Panc1 (cell line): ENCODE measurements at regions not wholly inside any gene's neighbourhood (a gene's known extent, or its start where the extent isn't known, plus 50 kb on each side); places are given as distances from the start of the nearest gene placed in this dataset.
A peak's percentile ranks its signal among the peaks of the same experiment; 100 is the strongest.

Experiments
- ATAC-seq: fragments of 200-7000 bp; cut with Tn5 transposase; 2 replicates; pipeline ENCODE4 v1.9.1; 2020; ENCODE audit warnings: mild to moderate bottlenecking, moderate library complexity
- BruUV-seq: library from RNA; stranded (reverse); fragments of 400-500 nt; replicated peaks from 2 replicates; lab custom pipeline; 2021; lab: Mats Ljungman, UMichigan
- CTCF ChIA-PET: fragments of 300-600 bp; sonication (Branson Sonifier 250); formaldehyde crosslinking; loops from one replicate; lab custom pipeline; 2022; ENCODE audit warnings: antibody characterized with exemption; lab: Charles Lee
- POLR2A ChIA-PET: fragments of 300-600 bp; sonication (Branson Sonifier 250); formaldehyde crosslinking; loops from one replicate; lab custom pipeline; 2022; ENCODE audit warnings: antibody characterized with exemption; lab: Charles Lee
- DNase-seq: peaks from one replicate; pipeline ENCODE4 v3.0.0-alpha.2; 2010; ENCODE audit warnings: low read depth, low spot score
- H3K27ac ChIP-seq: 2 replicates; pipeline ENCODE4 v1.5.1; 2011; ENCODE audit warnings: mild to moderate bottlenecking, low read length, inconsistent platforms
- H3K27me3 ChIP-seq: fragments of 200-500 bp; sonication (Bioruptor generic); 2 replicates; pipeline ENCODE4 v1.6.0; 2014; ENCODE audit warnings: low read length, inconsistent platforms; ENCODE audit not compliant: control insufficient read depth, insufficient read depth
- H3K36me3 ChIP-seq: fragments of 200-500 bp; sonication (Bioruptor generic); 2 replicates; pipeline ENCODE4 v1.5.1; 2014; ENCODE audit warnings: inconsistent platforms, mild to moderate bottlenecking, low read length, moderate library complexity; ENCODE audit not compliant: control insufficient read depth, insufficient read depth
- H3K4me1 ChIP-seq: 2 replicates; pipeline ENCODE4 v1.5.1; 2011; ENCODE audit warnings: inconsistent platforms, mild to moderate bottlenecking, low read length, moderate library complexity; ENCODE audit not compliant: control insufficient read depth, insufficient read depth
- H3K4me3 ChIP-seq, 2 experiments: 2 replicates each; pipeline ENCODE4 v1.5.1; 2011 to 2012; ENCODE audit warnings: low read depth in 2 of 2, low read length in 2 of 2, mild to moderate bottlenecking in 2 of 2, inconsistent platforms in 1 of 2, moderate library complexity in 1 of 2
- H3K9me3 ChIP-seq: fragments of 200-500 bp; sonication (Bioruptor generic); 2 replicates; pipeline ENCODE4 v1.5.1; 2014; ENCODE audit warnings: low read depth, mild to moderate bottlenecking, inconsistent platforms, low read length, moderate library complexity; ENCODE audit not compliant: control insufficient read depth, insufficient read depth
- POLR2AphosphoS5 ChIP-seq: IDR thresholded peaks from 2 replicates; pipeline ENCODE4 v1.6.1; 2012; ENCODE audit warnings: mild to moderate bottlenecking, low read depth, low read length, moderate library complexity
- SIN3A ChIP-seq: IDR thresholded peaks from 2 replicates; pipeline ENCODE4 v1.6.1; 2012; ENCODE audit warnings: low read depth, mild to moderate bottlenecking, low read length, moderate library complexity, borderline replicate concordance; ENCODE audit not compliant: insufficient read depth
- TCF7L2 ChIP-seq: IDR thresholded peaks from 2 replicates; pipeline ENCODE4 v1.6.1; 2011; ENCODE audit warnings: mild to moderate bottlenecking, low read depth, low read length, inconsistent platforms
- in situ Hi-C: cut with HindIII; loops from 2 replicates; pipeline ENCODE4 v1.10.0; 2016; ENCODE audit warnings: low sequenced_read_pairs, low pct_unique_long_range_greater_than_20kb
- intact Hi-C: fragments of 100-400 bp; cut with micrococcal nuclease; formaldehyde crosslinking; loops from one replicate; pipeline ENCODE4 v1.10.0; 2022; ENCODE audit not compliant: unreplicated experiment
- TF ChIP-seq, protein P1 (sequence below): fragments of 450-650 bp; IDR thresholded peaks from 2 replicates; pipeline ENCODE4 v1.5.1; 2017; ENCODE audit warnings: mild to moderate bottlenecking
- TF ChIP-seq, protein P2 (sequence below), 2 experiments: IDR thresholded peaks; 2 replicates each; pipeline ENCODE4 v1.6.1; 2011 to 2012; ENCODE audit warnings: low read depth in 2 of 2, control low read depth in 1 of 2, low read length in 1 of 2, mild to moderate bottlenecking in 1 of 2, moderate library complexity in 1 of 2; ENCODE audit not compliant: insufficient read depth in 1 of 2

DNA sequence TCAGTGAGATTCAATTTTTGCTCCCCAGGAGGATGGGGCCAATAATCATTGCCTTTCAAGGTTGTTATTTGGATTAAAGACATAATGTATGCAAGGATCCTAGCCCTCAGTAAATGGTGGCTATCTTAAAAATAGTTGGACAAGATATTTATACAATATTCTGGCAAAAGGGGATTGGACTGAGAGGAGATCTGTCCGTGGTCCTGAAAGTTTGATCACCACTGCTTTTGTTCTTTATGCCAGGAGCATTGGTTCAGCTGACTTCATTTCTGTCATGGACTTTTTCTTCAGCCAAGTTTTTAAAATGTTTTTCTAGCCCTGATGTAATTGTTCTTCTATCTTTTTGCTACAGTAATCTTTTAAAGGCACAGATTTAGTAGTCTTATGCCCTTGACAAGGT lies 70.2 kb upstream of the TCL1A start:
- no peaks in the 10 kb centered on the region for H3K36me3 ChIP-seq
- in situ Hi-C loops, result no loop called here
- no TSS peak for BruUV-seq
- TF ChIP-seq POLR2AphosphoS5 (no peak), SIN3A (no peak)
- TF ChIP-seq, protein P1, sequence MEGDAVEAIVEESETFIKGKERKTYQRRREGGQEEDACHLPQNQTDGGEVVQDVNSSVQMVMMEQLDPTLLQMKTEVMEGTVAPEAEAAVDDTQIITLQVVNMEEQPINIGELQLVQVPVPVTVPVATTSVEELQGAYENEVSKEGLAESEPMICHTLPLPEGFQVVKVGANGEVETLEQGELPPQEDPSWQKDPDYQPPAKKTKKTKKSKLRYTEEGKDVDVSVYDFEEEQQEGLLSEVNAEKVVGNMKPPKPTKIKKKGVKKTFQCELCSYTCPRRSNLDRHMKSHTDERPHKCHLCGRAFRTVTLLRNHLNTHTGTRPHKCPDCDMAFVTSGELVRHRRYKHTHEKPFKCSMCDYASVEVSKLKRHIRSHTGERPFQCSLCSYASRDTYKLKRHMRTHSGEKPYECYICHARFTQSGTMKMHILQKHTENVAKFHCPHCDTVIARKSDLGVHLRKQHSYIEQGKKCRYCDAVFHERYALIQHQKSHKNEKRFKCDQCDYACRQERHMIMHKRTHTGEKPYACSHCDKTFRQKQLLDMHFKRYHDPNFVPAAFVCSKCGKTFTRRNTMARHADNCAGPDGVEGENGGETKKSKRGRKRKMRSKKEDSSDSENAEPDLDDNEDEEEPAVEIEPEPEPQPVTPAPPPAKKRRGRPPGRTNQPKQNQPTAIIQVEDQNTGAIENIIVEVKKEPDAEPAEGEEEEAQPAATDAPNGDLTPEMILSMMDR, result no peak
- TF ChIP-seq, protein P2, sequence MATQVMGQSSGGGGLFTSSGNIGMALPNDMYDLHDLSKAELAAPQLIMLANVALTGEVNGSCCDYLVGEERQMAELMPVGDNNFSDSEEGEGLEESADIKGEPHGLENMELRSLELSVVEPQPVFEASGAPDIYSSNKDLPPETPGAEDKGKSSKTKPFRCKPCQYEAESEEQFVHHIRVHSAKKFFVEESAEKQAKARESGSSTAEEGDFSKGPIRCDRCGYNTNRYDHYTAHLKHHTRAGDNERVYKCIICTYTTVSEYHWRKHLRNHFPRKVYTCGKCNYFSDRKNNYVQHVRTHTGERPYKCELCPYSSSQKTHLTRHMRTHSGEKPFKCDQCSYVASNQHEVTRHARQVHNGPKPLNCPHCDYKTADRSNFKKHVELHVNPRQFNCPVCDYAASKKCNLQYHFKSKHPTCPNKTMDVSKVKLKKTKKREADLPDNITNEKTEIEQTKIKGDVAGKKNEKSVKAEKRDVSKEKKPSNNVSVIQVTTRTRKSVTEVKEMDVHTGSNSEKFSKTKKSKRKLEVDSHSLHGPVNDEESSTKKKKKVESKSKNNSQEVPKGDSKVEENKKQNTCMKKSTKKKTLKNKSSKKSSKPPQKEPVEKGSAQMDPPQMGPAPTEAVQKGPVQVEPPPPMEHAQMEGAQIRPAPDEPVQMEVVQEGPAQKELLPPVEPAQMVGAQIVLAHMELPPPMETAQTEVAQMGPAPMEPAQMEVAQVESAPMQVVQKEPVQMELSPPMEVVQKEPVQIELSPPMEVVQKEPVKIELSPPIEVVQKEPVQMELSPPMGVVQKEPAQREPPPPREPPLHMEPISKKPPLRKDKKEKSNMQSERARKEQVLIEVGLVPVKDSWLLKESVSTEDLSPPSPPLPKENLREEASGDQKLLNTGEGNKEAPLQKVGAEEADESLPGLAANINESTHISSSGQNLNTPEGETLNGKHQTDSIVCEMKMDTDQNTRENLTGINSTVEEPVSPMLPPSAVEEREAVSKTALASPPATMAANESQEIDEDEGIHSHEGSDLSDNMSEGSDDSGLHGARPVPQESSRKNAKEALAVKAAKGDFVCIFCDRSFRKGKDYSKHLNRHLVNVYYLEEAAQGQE (IDR thresholded peaks at IDR 0.05; ENCODE audit: insufficient read depth in 1 of 2, low read depth in 2 of 2, low read length in 1 of 2), result peak; percentile 76 to 83
- no peaks in the 10 kb centered on the region for H3K27me3 ChIP-seq
- no peak for ATAC-seq
- H3K27ac ChIP-seq, result no peak overlapping the region
- H3K4me1 ChIP-seq, result no peaks in the 10 kb centered on the region
- intact Hi-C loops, result no loop called here
- H3K9me3 ChIP-seq, result no peaks in the 10 kb centered on the region
- POLR2A ChIA-PET, result no interaction called here
- CTCF ChIA-PET, result no interaction called here
- DNase-seq, result no peak
- no peak overlapping the region for H3K4me3 ChIP-seq

DNA sequence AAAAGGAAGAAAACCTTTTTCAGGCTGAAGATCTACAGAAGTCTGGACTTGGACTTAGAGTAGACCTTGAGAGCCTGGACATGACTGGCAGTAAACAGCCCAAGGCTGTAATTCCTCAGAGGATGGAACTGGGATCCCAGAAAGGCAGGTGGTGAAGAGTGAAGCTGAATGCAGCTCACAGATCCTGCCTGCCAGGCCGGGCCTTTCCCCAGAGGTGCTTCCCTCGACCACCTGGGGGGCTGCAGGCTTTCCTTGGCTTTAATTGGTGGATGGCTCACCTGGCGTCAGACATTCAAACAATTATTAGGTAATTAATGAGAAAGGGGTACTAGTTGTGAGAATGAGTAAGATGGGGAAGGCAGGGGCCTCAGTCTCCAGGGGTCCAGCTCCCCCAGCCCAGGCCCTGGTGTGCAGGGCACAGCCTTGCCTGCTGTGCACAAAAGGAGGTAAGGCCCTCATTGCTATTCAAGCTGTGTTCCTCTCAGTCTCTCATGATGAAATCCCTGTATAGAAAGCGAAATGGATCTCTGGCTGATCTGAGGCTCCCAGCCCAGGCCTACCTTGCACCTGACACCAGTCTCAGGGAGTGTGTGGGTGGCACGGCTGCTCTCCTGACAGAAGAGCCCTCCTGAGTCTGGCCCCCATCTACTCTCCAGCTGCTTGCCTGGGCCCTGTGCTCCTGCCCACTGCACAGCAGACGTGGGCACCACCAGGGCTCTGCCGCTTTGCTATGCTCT lies 63.0 kb upstream of the TCL1A start:
- ATAC-seq, result no peak
- no TSS peak for BruUV-seq
- Histone ChIP-seq H3K4me3 (no peak overlapping the region), H3K27ac (no peak overlapping the region), H3K9me3 (no peaks in the 10 kb centered on the region), H3K36me3 (no peaks in the 10 kb centered on the region), H3K27me3 (no peaks in the 10 kb centered on the region; the same call in 1 of the 2 replicates), H3K4me1 (no peaks in the 10 kb centered on the region)
- intact Hi-C loops (no loop called here), in situ Hi-C loops (no loop called here)
- DNase-seq, result no peak
- ChIA-PET CTCF (no interaction called here), POLR2A (no interaction called here)
- TF ChIP-seq TCF7L2 (no peak), SIN3A (no peak), POLR2AphosphoS5 (no peak)
- TF ChIP-seq, protein P1, result no peak
- TF ChIP-seq, protein P2 (IDR thresholded peaks at IDR 0.05; ENCODE audit: insufficient read depth in 1 of 2, low read depth in 2 of 2, low read length in 1 of 2), result no peak
